GM19468 (cell line): ENCODE measurements at regions not wholly inside any gene's neighbourhood (a gene's known extent, or its start where the extent isn't known, plus 50 kb on each side); places are given as distances from the start of the nearest gene placed in this dataset.

Source experiments
- ATAC-seq: cut with Tn5 transposase; IDR thresholded peaks from one replicate; pipeline ENCODE4 v1.9.1; 2021; ENCODE audit warnings: mild to moderate bottlenecking, moderate library complexity, moderate number of reproducible peaks; ENCODE audit not compliant: unreplicated experiment; ENCODE audit errors: extremely low read depth

GRCh38 chr10:124288928-124289850 lies 129.5 kb downstream of the OAT start:
- no peak for ATAC-seq

- no peak for ATAC-seq
Observed at GRCh38 chr10:124288486-124288885, 130.2 kb downstream of the OAT start.

DNA sequence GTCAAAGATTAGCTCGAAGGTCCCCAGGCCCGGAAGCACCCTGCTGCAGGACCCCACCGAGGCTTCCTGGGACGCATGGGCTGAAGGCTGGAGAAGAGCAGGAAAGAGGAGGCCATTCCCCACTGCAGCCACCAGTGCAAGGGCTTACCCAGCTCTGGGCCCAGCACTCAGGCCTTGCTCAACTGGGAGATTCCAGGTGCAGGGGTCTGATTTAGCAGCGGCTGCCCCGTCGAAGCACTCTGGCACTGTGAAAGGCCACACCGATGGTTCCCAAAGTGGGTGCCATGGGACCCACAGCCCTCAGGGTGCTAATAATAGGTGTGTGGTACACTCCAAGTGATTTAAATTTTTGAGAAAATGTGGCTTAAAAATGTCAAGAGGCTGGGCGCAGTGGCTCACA lies 130.9 kb downstream of the OAT start:
- no peak for ATAC-seq

GRCh38 chr10:124287071-124287685 lies 131.5 kb downstream of the OAT start:
- ATAC-seq = no peak

GRCh38 chr10:124286621-124287020 lies 132.1 kb downstream of the OAT start:
- ATAC-seq = no peak

- peak; percentile 59 for ATAC-seq
Observed at GRCh38 chr10:124285587-124286527, 132.9 kb downstream of the OAT start.

DNA sequence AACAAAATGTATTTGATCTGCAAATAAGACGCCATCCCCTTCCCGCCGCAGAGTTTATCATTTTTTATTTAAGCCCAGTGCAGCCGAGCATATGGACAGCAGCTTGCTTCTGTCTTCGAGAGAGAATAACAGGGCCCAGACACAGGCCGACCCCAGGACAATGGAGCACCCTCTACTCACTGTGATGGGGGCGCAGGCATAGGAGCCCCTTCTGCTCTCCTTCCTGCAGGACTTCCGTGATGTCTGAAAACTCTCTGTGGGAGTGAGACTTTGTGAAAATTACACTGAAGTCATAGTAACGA lies 134.8 kb downstream of the OAT start:
- ATAC-seq = no peak

DNA sequence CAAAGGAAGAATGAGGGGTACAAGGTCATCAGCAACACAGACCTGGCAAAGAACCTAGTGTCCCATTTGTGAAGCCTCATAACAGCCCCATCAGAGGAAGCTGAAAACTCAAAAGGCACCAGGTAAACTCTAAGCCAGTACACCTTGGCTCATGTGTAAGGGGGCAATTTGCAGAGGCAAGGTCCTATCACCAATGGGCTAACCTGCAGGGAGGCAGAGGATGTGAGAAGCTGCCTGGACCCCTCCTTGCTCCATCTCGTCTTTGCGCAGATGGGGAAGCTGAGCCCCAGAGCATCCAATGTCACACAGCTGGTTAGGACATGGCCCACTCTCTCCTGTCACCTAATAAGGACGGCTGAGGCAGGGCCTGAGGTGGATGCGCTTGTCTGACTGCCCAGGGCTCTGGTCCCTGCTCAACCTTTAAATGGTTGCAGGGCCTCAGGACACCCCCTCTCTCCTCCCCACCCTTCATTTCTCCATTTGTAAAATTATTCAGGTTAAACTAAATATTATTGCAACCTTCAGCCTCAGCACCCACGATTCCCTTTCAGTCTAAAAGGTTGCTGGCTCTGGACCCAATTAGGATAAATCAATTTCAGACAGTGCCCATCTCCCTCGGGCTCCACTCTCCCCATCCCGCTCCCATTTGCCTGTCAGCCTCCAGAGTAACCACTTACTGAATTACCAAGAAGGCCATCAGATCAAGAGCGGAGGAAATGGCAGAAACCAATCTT lies 135.3 kb downstream of the OAT start:
- no peak for ATAC-seq

DNA sequence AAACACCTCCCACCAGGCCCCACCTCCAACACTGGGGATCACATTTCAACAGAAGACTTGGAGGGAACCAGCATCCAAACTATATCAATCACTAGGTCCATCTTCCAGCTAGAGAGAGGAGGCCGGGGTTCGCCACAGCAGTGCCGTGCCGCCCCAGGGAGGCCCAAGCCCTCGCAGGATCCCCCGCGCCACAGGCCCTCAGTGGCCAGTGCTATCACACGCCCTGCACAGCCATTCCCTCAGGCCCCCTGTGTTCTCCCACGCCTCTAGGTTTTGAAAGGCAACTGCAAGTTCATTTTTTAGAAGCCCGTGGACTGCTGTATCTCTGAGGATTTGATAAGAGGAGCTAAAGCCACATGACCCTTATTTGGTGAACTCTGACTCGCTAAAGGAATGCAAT lies 136.4 kb downstream of the OAT start:
- ATAC-seq = no peak

DNA sequence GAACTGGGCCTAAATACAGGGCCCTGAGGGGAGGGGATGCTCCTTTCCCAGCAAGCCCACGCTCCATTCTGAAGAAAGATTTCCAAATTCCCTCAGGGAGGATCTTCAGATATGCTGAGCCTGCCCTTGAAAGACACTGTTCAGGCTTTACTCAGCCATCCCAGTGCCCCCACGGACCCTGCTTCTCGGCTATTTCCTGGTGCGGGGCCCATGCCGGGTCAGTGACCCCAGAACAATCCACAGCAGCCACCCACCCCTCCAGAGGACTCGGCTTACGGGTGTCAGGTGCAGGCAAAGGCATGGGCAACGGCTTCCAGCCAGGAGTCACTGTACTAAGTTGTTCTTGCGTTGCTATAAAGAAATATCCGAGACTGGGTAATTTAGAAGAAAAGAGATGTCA lies 137.1 kb downstream of the OAT start:
- ATAC-seq = no peak

GRCh38 chr10:124280916-124281315 lies 137.8 kb downstream of the OAT start:
- ATAC-seq = no peak

GRCh38 chr10:124279882-124280281 lies 138.8 kb downstream of the OAT start:
- no peak for ATAC-seq

DNA sequence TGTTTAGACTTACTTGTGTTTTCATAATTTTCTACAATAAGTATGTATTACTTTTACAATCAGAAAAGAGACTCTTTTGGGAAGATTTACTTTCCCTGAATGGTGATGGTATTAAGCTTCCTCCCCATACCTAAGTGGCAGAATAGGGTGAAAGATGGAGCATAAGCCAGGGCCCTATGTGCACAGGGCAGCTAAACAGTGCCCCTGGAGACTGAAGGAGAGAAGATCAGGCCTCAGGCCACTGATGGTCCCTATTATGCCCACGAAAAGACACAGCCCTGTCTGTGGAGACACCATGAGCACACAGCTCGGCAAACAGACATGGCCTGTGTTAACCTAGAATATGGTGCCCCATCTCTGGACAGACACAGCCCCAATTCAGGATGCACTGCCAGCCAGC lies 139.4 kb downstream of the OAT start:
- ATAC-seq = no peak

DNA sequence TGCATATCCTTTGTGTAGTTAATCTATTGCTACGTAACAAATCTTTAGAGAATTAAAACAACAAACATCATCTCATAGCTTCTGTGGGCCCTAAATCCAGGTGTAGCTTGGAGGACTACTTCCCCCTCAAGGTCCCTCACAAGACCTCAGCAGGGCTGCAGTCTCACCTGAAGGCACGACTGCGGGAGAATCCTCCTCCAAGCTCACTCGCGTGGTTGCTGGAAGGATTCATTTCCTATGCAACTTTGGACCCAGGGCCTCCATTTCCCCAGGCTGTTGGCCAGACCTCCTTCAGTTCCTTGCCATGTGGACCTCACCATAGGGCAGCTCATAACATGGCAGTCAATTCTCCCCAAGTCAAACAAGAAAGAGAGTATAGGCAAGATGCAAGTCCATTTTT lies 140.4 kb downstream of the OAT start:
- no peak for ATAC-seq

GRCh38 chr10:124273141-124273540 lies 145.6 kb downstream of the OAT start:
- ATAC-seq = no peak

DNA sequence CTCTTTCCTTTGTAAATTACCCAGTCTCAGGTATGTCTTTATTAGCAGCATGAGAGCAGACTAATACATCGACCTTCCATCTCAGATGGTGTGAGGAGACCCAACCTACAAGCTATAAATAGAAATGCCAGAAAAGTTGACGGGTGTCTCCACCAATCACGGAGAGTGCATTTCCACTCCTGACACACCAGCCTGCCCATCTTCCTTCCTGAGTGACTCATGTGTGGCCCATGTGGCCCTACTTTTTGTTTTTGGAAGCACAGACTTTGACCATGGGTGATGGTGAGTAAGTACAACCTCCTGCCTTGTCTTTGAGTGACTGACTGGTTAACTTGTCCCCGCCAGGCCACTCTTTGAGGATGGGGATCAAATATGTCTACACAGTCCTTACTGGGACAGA lies 147.0 kb downstream of the OAT start:
- no peak for ATAC-seq

DNA sequence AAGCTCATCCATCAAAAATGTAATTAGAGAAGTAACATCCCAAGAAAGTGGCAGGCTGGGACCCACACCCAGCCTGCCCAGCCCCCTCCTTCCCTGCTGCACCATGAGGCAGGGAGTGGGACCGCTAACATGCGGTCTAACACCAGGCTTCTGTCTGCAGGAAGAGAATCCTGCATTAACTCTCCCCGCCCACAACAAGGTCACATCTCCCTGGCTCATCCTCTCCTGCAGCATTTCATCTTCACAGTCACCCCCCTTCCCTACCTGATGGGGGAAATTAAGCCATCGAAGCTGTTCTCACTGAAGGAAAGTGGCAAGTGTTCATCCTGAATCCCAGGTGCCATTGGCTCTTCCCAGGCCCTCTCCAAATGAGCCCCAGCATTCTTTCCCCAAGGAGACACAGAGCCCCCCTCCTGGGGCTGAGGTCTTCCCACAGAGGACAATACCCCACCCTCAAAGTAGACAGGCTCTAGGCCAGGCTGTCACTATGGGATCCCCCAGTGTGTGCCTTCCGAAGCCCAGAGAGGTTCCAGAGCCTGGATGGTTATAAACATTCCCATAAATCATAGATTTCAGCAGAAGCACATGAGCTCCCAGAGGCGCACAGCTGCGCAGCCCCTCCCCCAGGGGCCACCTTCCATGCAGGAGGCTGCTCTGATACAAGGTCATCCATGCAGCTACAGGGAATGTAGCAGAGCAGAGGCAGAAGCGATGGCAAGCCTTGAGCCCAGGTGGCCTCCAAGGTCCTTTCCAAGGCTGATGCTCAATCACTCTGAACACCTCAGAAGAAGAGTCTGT lies 148.0 kb downstream of the OAT start:
- ATAC-seq = no peak

GRCh38 chr10:124268976-124269375 lies 149.7 kb downstream of the OAT start:
- no peak for ATAC-seq

DNA sequence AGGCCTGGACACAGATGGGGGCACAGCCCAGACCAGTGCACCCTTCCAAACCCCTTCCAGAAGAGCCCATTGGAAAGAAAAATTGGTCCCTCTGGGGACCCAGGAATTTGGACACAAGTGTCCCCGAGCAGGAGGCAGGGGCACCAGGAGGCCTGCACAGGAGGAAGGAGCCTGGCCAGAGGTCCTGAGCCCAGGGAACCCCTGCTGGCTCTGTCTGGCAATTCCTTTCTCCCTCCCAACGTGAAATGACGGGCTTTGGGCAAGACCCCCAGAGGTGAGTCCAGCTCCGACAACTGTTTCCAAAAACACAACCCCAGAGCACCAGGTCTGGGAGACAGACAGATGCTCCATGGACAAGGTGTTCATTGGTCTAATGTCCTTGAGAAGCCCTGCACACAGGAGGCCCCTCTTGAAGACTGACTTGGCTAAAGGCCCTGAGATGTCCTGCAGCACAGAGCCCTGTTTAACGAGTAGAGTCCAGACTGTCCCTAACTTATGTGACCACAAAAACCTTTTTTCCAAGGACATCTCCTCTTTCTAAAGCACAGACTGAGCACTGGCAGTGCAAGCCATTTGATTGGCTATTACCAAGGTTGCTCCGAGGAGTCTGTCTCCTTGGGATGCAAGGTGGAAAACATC lies 150.7 kb downstream of the OAT start:
- no peak for ATAC-seq
